Lower leg skin (tissue), 4 donors: ENCODE measurements at regions not wholly inside any gene's neighbourhood (a gene's known extent, or its start where the extent isn't known, plus 50 kb on each side); places are given as distances from the start of the nearest gene placed in this dataset.

ENCODE experiments used
- DNase-seq, 2 donors: peaks; one replicate each; pipeline ENCODE4 v3.0.0-alpha.2; 2019; ENCODE audit warnings: low spot score in 2 of 2
- H3K4me3 ChIP-seq: fragments of 200-600 bp; sonication (generic); 2 replicates; pipeline ENCODE4 v1.5.1; 2017; ENCODE audit warnings: mild to moderate bottlenecking, low read depth; ENCODE audit not compliant: poor library complexity, severe bottlenecking
- CTCF ChIP-seq, 3 donors: fragments of 450-650 bp; IDR thresholded peaks; one replicate each; pipeline ENCODE4 v1.5.1; 2016; ENCODE audit warnings: antibody characterized with exemption in 3 of 3, mild to moderate bottlenecking in 3 of 3, moderate library complexity in 2 of 3
- POLR2A ChIP-seq, 2 donors: fragments of 450-650 bp; IDR thresholded peaks; one replicate each; pipeline ENCODE4 v1.6.1; 2016 to 2017; ENCODE audit warnings: antibody characterized with exemption in 2 of 2, mild to moderate bottlenecking in 1 of 2, moderate library complexity in 1 of 2
- WGBS, 2 donors: methylation state at CpG; one replicate each; pipeline ENCODE4 v1.1.5; 2018; 5-methylcytosine and 5-hydroxymethylcytosine counted together
- intact Hi-C: fragments of 100-400 bp; cut with DNase I; formaldehyde crosslinking; loops from one replicate; pipeline ENCODE4 v1.15.0; 2023; ENCODE audit warnings: low total_unique reads

GRCh38 chr15:85956532-85957275 is 123.0 kb upstream of the AGBL1 start:
- 79 to 86% methylated on average over 2 of the region's 2 CpGs for WGBS, 2 donors
- no peak for DNase-seq
- TF ChIP-seq POLR2A (IDR thresholded peaks at IDR 0.05) = no peak
- TF ChIP-seq CTCF (IDR thresholded peaks at IDR 0.05) = no peak
- intact Hi-C loops = no loop called here
- no peak overlapping the region for H3K4me3 ChIP-seq

- 67 to 75% methylated on average over 4 of the region's 4 CpGs for WGBS, 2 donors
- DNase-seq = no peak
- intact Hi-C loops = no loop called here
- H3K4me3 ChIP-seq = no peak overlapping the region
- TF ChIP-seq POLR2A (IDR thresholded peaks at IDR 0.05) (no peak), CTCF (IDR thresholded peaks at IDR 0.05) (no peak)
These were observed 120.1 kb upstream of the AGBL1 start for GRCh38 chr15:85959611-85960010.

GRCh38 chr15:85960381-85960780 is 119.3 kb upstream of the AGBL1 start:
- H3K4me3 ChIP-seq = no peak overlapping the region
- 93 to 98% methylated on average over 2 of the region's 2 CpGs for WGBS, 2 donors
- DNase-seq = no peak
- intact Hi-C loops = no loop called here
- TF ChIP-seq POLR2A (IDR thresholded peaks at IDR 0.05) (no peak), CTCF (IDR thresholded peaks at IDR 0.05) (no peak)

- no peak for TF ChIP-seq CTCF (IDR thresholded peaks at IDR 0.05)
- no peak for TF ChIP-seq POLR2A (IDR thresholded peaks at IDR 0.05)
- DNase-seq = no peak
- no peak overlapping the region for H3K4me3 ChIP-seq
- intact Hi-C loops = no loop called here
- WGBS, 2 donors = 75 to 95% methylated on average over 4 of the region's 4 CpGs
These were observed 117.8 kb upstream of the AGBL1 start for GRCh38 chr15:85961821-85962220.

- 83 to 86% methylated on average over 4 of the region's 4 CpGs for WGBS, 2 donors
- TF ChIP-seq POLR2A (IDR thresholded peaks at IDR 0.05) (no peak), CTCF (IDR thresholded peaks at IDR 0.05) (no peak)
- no peak overlapping the region for H3K4me3 ChIP-seq
- intact Hi-C loops = no loop called here
- no peak for DNase-seq
These were observed 116.4 kb upstream of the AGBL1 start for GRCh38 chr15:85963262-85963760.

GRCh38 chr15:85964471-85964870 is 115.2 kb upstream of the AGBL1 start:
- DNase-seq = no peak
- intact Hi-C loops = no loop called here
- no peak for TF ChIP-seq POLR2A (IDR thresholded peaks at IDR 0.05)
- no peak for TF ChIP-seq CTCF (IDR thresholded peaks at IDR 0.05)
- H3K4me3 ChIP-seq = no peak overlapping the region
- WGBS, 2 donors = 20 to 24% methylated on average over 2 of the region's 2 CpGs
